HepG2 (cell line): ENCODE measurements at regions not wholly inside any gene's neighbourhood (a gene's known extent, or its start where the extent isn't known, plus 50 kb on each side); places are given as distances from the start of the nearest gene placed in this dataset.

Experiments used
- ATAC-seq: fragments of 200-7000 bp; cut with Tn5 transposase; 3 replicates; pipeline ENCODE4 v1.9.1; 2020; ENCODE audit warnings: mild to moderate bottlenecking, moderate library complexity
- BruUV-seq: library from RNA; stranded (reverse); fragments of 400-500 nt; replicated peaks from 2 replicates; lab custom pipeline; 2021; lab: Mats Ljungman, UMichigan
- CTCF ChIA-PET: fragments of 300-600 bp; formaldehyde crosslinking; extraction: SDS; loops from one replicate; lab custom pipeline; 2021; ENCODE audit warnings: low total read pairs, inconsistent platforms, low intra/inter-chr PET ratio; lab: Yijun Ruan, JAX
- POLR2A ChIA-PET: fragments of 350-600 bp; sonication (Branson Sonifier 250); formaldehyde crosslinking; loops from one replicate; lab custom pipeline; 2020; ENCODE audit warnings: antibody characterized with exemption, inconsistent platforms; lab: Yijun Ruan, JAX
- DNase-seq: peaks from one replicate; pipeline ENCODE4 v3.0.0-alpha.2; 2015; ENCODE audit warnings: low spot score
- FAIRE-seq: peaks from 3 replicates; lab custom pipeline; 2011; peaks lifted over from hg19 to GRCh38; lab: Jason Lieb, UNC
- H2AFZ ChIP-seq: one replicate; pipeline ENCODE4 v1.6.1; 2011; ENCODE audit warnings: low read length, inconsistent platforms
- H3K27ac ChIP-seq: fragments of 300-600 bp; 3 replicates; pipeline ENCODE4 v1.8.0; 2011; ENCODE audit warnings: mixed run types, mild to moderate bottlenecking, mixed read lengths, low read length, inconsistent platforms; ENCODE audit not compliant: insufficient read depth; ENCODE audit errors: extremely low read length
- H3K27me3 ChIP-seq, 2 experiments: fragments of 200-600 bp in 1 of 2; 2 replicates in 1 of 2; 3 replicates in 1 of 2; pipeline versions ENCODE4 v1.6.0 to v1.8.0; 2011; ENCODE audit warnings: low read length in 2 of 2, mild to moderate bottlenecking in 2 of 2, moderate library complexity in 2 of 2, inconsistent platforms in 1 of 2; ENCODE audit not compliant: insufficient read depth in 2 of 2, control insufficient read depth in 1 of 2
- H3K36me3 ChIP-seq, 2 experiments: fragments of 200-600 bp in 1 of 2; replicated peaks in 1 of 2; 2 replicates in 1 of 2; 3 replicates in 1 of 2; pipeline versions ENCODE4 v1.5.1 to v1.8.0; 2011; ENCODE audit warnings: low read length in 2 of 2, inconsistent platforms in 1 of 2; ENCODE audit not compliant: insufficient read depth in 2 of 2, control insufficient read depth in 1 of 2
- H3K4me1 ChIP-seq: 2 replicates; pipeline ENCODE4 v1.5.1; 2012; ENCODE audit warnings: low read length, inconsistent platforms; ENCODE audit not compliant: insufficient read depth
- H3K4me2 ChIP-seq: 2 replicates; pipeline ENCODE4 v1.6.0; 2011; ENCODE audit warnings: low read depth, low read length, inconsistent platforms
- H3K4me3 ChIP-seq, 3 experiments: fragments of 200-600 bp in 1 of 3; sonication (generic), shearing (Covaris generic) in 1 of 3; replicated peaks in 1 of 3; 2 replicates each; pipeline ENCODE4 v1.5.1; 2011 to 2016; ENCODE audit warnings: low read length in 3 of 3, inconsistent platforms in 2 of 3, low read depth in 2 of 3, mild to moderate bottlenecking in 2 of 3, control low read depth in 1 of 3, mixed read lengths in 1 of 3; ENCODE audit not compliant: insufficient read depth in 1 of 3
- H3K79me2 ChIP-seq: one replicate; pipeline ENCODE4 v1.6.1; 2011; ENCODE audit warnings: low read length, inconsistent platforms; ENCODE audit not compliant: insufficient read depth
- H3K9ac ChIP-seq: 2 replicates; pipeline ENCODE4 v1.6.0; 2011; ENCODE audit warnings: mild to moderate bottlenecking, low read depth, low read length, inconsistent platforms; ENCODE audit not compliant: insufficient read depth
- H3K9me3 ChIP-seq: 2 replicates; pipeline ENCODE4 v1.5.1; 2012; ENCODE audit warnings: mild to moderate bottlenecking, low read length
- H4K20me1 ChIP-seq: 2 replicates; pipeline ENCODE4 v1.6.0; 2011; ENCODE audit warnings: inconsistent platforms, mild to moderate bottlenecking, low read length, moderate library complexity; ENCODE audit not compliant: insufficient read depth
- JUND ChIP-seq: sonication (generic); formaldehyde crosslinking; IDR thresholded peaks from 2 replicates; pipeline ENCODE4 v1.8.0; 2022; ENCODE audit warnings: mild to moderate bottlenecking, missing genetic modification reagents
- MAFF ChIP-seq: IDR thresholded peaks from 2 replicates; pipeline ENCODE4 v1.6.1; 2011; ENCODE audit warnings: low read depth, low read length, improper control_type of control experiment
- MAFK ChIP-seq, 2 experiments: IDR thresholded peaks in 1 of 2; conservative IDR thresholded peaks in 1 of 2; 2 replicates each; pipeline ENCODE4 v1.6.1; 2011; ENCODE audit warnings: improper control_type of control experiment in 2 of 2, low read length in 2 of 2
- MBD4 ChIP-seq: IDR thresholded peaks from 2 replicates; pipeline ENCODE4 v1.6.1; 2012; ENCODE audit warnings: low read length, inconsistent platforms, borderline replicate concordance
- PLRG1 ChIP-seq: fragments of 450-650 bp; conservative IDR thresholded peaks from 2 replicates; pipeline ENCODE4 v1.6.1; 2016
- RORA ChIP-seq: sonication (generic); formaldehyde crosslinking; IDR thresholded peaks from 2 replicates; pipeline ENCODE4 v1.5.0; 2020; ENCODE audit warnings: mild to moderate bottlenecking, missing genetic modification reagents, moderate library complexity
- ZNF232 ChIP-seq: sonication (generic); formaldehyde crosslinking; IDR thresholded peaks from 2 replicates; pipeline ENCODE4 v1.4.0; 2020; ENCODE audit warnings: missing genetic modification reagents, borderline replicate concordance
- ZNF350 ChIP-seq: sonication (generic); formaldehyde crosslinking; IDR thresholded peaks from 2 replicates; pipeline ENCODE4 v1.4.0; 2020; ENCODE audit warnings: mild to moderate bottlenecking, low read depth, missing genetic modification reagents, borderline replicate concordance
- ZNF562 ChIP-seq: sonication (generic); formaldehyde crosslinking; IDR thresholded peaks from 2 replicates; pipeline ENCODE4 v1.8.0; 2022; ENCODE audit warnings: missing genetic modification reagents, borderline replicate concordance
- ZNF564 ChIP-seq: sonication (generic); formaldehyde crosslinking; IDR thresholded peaks from 2 replicates; pipeline ENCODE4 v1.8.1; 2023; ENCODE audit warnings: mild to moderate bottlenecking, missing genetic modification reagents
- ZNF672 ChIP-seq: sonication (generic); formaldehyde crosslinking; IDR thresholded peaks from 2 replicates; pipeline ENCODE4 v1.8.1; 2022; ENCODE audit warnings: missing genetic modification reagents
- ZNF790 ChIP-seq: sonication (generic); formaldehyde crosslinking; IDR thresholded peaks from 2 replicates; pipeline ENCODE4 v1.8.0; 2022; ENCODE audit warnings: missing genetic modification reagents, mild to moderate bottlenecking, borderline replicate concordance
- ZSCAN30 ChIP-seq: sonication (generic); formaldehyde crosslinking; IDR thresholded peaks from 2 replicates; pipeline ENCODE4 v1.5.0; 2020; ENCODE audit warnings: mild to moderate bottlenecking, missing genetic modification reagents
- WGBS: methylation state at CpG from one replicate; pipeline ENCODE4 v1.1.6; 2017; ENCODE audit warnings: low lambda C conversion rate; 5-methylcytosine and 5-hydroxymethylcytosine counted together
- in situ Hi-C: cut with HindIII; loops from 2 replicates; pipeline ENCODE4 v1.10.0; 2017; ENCODE audit warnings: low pct_unique_long_range_greater_than_20kb; ENCODE audit not compliant: extremely low pct_ligation_motif_present
- intact Hi-C: fragments of 100-400 bp; cut with micrococcal nuclease; formaldehyde crosslinking; loops from one replicate; pipeline ENCODE4 v1.10.0; 2022; ENCODE audit not compliant: unreplicated experiment
- TF ChIP-seq, protein P1 (sequence below): sonication (generic); formaldehyde crosslinking; IDR thresholded peaks from 2 replicates; pipeline ENCODE4 v1.8.1; 2023; ENCODE audit warnings: mild to moderate bottlenecking, missing genetic modification reagents, borderline replicate concordance

- ATAC-seq (no peak), FAIRE-seq (no peak), DNase-seq (no peak)
- ChIA-PET POLR2A (no interaction called here), CTCF (no interaction called here)
- BruUV-seq = no TSS peak
- H3K4me1 ChIP-seq = no peaks in the 10 kb centered on the region
- no peak overlapping the region for H3K4me2 ChIP-seq
- WGBS = 59% methylated on average over 7 of the region's 7 CpGs
- H3K36me3 ChIP-seq = no peaks in the 10 kb centered on the region
- H3K9ac ChIP-seq = no peak overlapping the region
- H3K4me3 ChIP-seq = no peak overlapping the region
- H3K27ac ChIP-seq = no peak overlapping the region
- no peaks in the 10 kb centered on the region for H3K79me2 ChIP-seq
- in situ Hi-C loops = no loop called here
- intact Hi-C loops = no loop called here
- no peaks in the 10 kb centered on the region for H3K27me3 ChIP-seq
- H4K20me1 ChIP-seq = no peaks in the 10 kb centered on the region
- TF ChIP-seq ZNF564 (no peak), MBD4 (no peak), RORA (CRISPR knock-in tag) (no peak), ZNF790 (CRISPR knock-in tag) (no peak), JUND (CRISPR knock-in tag) (no peak), ZSCAN30 (CRISPR knock-in tag) (no peak), ZNF672 (no peak), ZNF232 (no peak), ZNF350 (CRISPR knock-in tag) (no peak), MAFF (peak; percentile 24; the same call in 1 of the 2 replicates), PLRG1 (no peak), ZNF562 (CRISPR knock-in tag) (no peak), MAFK (conservative IDR thresholded peaks at IDR 0.05 in 1 of 2, IDR thresholded peaks at IDR 0.05 in 1 of 2; ENCODE audit: low read length in 2 of 2) (peak; percentile 23 to 65; a peak in 3 of 4 replicates)
- TF ChIP-seq, protein P1, sequence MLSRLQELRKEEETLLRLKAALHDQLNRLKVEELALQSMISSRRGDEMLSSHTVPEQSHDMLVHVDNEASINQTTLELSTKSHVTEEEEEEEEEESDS (CRISPR knock-in tag) = no peak
- no peak overlapping the region for H2AFZ ChIP-seq
- no peaks in the 10 kb centered on the region for H3K9me3 ChIP-seq
Measured at GRCh38 chr7:21030237-21030871, 243.7 kb upstream of the SP8 start.
